H1 (cell line): ENCODE measurements at regions not wholly inside any gene's neighbourhood (a gene's known extent, or its start where the extent isn't known, plus 50 kb on each side); places are given as distances from the start of the nearest gene placed in this dataset.

Source experiments
- CEBPB ChIP-seq: IDR thresholded peaks from 2 replicates; pipeline ENCODE4 v1.6.1; 2012; ENCODE audit warnings: low read depth, low read length
- EGR1 ChIP-seq: IDR thresholded peaks from 2 replicates; pipeline ENCODE4 v1.6.1; 2011; ENCODE audit warnings: low read depth, low read length, borderline replicate concordance
- KDM1A ChIP-seq: fragments of 200-600, 300-600 bp; sonication (generic); IDR thresholded peaks from 2 replicates; pipeline ENCODE4 v1.7.1; 2016; ENCODE audit warnings: mild to moderate bottlenecking, low read length, borderline replicate concordance
- PHF8 ChIP-seq: fragments of 200-600 bp; sonication (generic); conservative IDR thresholded peaks from 2 replicates; pipeline ENCODE4 v1.7.1; 2012; ENCODE audit warnings: low read depth, mild to moderate bottlenecking, inconsistent platforms, low read length, moderate library complexity
- POLR2A ChIP-seq, 2 experiments: IDR thresholded peaks; 1 replicate in 1 of 2; 2 replicates in 1 of 2; pipeline ENCODE4 v1.6.1; 2011; ENCODE audit warnings: low read depth in 2 of 2, low read length in 2 of 2, mild to moderate bottlenecking in 2 of 2; ENCODE audit errors: control extremely low read depth in 1 of 2
- POLR2AphosphoS5 ChIP-seq: IDR thresholded peaks from 2 replicates; pipeline ENCODE4 v1.6.1; 2011; ENCODE audit warnings: low read depth, low read length
- SIN3A ChIP-seq, 2 experiments: IDR thresholded peaks in 1 of 2; conservative IDR thresholded peaks in 1 of 2; 2 replicates each; pipeline ENCODE4 v1.6.1; 2011 to 2012; ENCODE audit warnings: low read length in 2 of 2, improper control_type of control experiment in 1 of 2, low read depth in 1 of 2, mild to moderate bottlenecking in 1 of 2
- SP2 ChIP-seq: IDR thresholded peaks from 2 replicates; pipeline ENCODE4 v1.6.1; 2012; ENCODE audit warnings: mild to moderate bottlenecking, low read length, inconsistent platforms
- YY1 ChIP-seq: IDR thresholded peaks from 2 replicates; pipeline ENCODE4 v1.6.1; 2011; ENCODE audit warnings: low read depth, mild to moderate bottlenecking, low read length
- TF ChIP-seq, protein P1 (sequence below), 3 experiments: IDR thresholded peaks; 1 replicate in 2 of 3; 2 replicates in 1 of 3; pipeline versions ENCODE4 v1.5.1 to v1.6.1; 2011; ENCODE audit warnings: low read length in 3 of 3, mild to moderate bottlenecking in 3 of 3, inconsistent platforms in 2 of 3, low read depth in 1 of 3, moderate library complexity in 1 of 3; ENCODE audit not compliant: insufficient read depth in 1 of 3; ENCODE audit errors: control extremely low read depth in 1 of 3
- TF ChIP-seq, protein P2 (sequence below): IDR thresholded peaks from 2 replicates; pipeline ENCODE4 v1.6.1; 2012; ENCODE audit warnings: low read length, inconsistent platforms

DNA sequence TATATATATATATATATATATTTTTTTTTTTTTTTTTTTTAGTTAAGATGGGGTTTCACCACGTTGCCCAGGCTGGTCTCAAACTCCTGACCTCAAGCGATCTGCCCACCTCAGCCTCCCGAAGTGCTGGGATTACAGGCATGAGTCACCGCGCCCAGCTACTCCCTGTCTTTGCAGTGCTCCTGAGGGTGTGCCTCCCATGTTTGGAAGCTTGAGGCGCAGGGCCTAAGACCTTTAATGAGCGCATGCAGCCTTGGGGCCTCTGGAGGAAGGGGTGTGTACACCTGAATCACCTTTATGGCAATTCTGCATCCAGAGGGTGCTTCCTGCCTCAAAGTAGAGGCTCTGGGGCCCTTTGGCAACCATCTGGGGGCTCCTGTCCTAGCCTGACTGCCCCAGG lies 219.4 kb upstream of the CIBAR2 start:
- TF ChIP-seq SP2 = no peak
- TF ChIP-seq, protein P1, sequence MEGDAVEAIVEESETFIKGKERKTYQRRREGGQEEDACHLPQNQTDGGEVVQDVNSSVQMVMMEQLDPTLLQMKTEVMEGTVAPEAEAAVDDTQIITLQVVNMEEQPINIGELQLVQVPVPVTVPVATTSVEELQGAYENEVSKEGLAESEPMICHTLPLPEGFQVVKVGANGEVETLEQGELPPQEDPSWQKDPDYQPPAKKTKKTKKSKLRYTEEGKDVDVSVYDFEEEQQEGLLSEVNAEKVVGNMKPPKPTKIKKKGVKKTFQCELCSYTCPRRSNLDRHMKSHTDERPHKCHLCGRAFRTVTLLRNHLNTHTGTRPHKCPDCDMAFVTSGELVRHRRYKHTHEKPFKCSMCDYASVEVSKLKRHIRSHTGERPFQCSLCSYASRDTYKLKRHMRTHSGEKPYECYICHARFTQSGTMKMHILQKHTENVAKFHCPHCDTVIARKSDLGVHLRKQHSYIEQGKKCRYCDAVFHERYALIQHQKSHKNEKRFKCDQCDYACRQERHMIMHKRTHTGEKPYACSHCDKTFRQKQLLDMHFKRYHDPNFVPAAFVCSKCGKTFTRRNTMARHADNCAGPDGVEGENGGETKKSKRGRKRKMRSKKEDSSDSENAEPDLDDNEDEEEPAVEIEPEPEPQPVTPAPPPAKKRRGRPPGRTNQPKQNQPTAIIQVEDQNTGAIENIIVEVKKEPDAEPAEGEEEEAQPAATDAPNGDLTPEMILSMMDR (IDR thresholded peaks at IDR 0.05; ENCODE audit: control extremely low read depth in 1 of 3, insufficient read depth in 1 of 3, low read depth in 1 of 3, low read length in 3 of 3) = no peak
- TF ChIP-seq SIN3A (conservative IDR thresholded peaks at IDR 0.05 in 1 of 2, IDR thresholded peaks at IDR 0.05 in 1 of 2; ENCODE audit: low read depth in 1 of 2, low read length in 2 of 2) = no peak
- TF ChIP-seq, protein P2, sequence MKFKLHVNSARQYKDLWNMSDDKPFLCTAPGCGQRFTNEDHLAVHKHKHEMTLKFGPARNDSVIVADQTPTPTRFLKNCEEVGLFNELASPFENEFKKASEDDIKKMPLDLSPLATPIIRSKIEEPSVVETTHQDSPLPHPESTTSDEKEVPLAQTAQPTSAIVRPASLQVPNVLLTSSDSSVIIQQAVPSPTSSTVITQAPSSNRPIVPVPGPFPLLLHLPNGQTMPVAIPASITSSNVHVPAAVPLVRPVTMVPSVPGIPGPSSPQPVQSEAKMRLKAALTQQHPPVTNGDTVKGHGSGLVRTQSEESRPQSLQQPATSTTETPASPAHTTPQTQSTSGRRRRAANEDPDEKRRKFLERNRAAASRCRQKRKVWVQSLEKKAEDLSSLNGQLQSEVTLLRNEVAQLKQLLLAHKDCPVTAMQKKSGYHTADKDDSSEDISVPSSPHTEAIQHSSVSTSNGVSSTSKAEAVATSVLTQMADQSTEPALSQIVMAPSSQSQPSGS = no peak
- no peak for TF ChIP-seq POLR2A (IDR thresholded peaks at IDR 0.05; ENCODE audit: control extremely low read depth in 1 of 2, low read depth in 2 of 2, low read length in 2 of 2)
- TF ChIP-seq YY1 = no peak
- no peak for TF ChIP-seq CEBPB
- no peak for TF ChIP-seq POLR2AphosphoS5
- no peak for TF ChIP-seq PHF8
- no peak for TF ChIP-seq KDM1A
- no peak for TF ChIP-seq EGR1
